HEK293T (cell line): ENCODE measurements at regions not wholly inside any gene's neighbourhood (a gene's known extent, or its start where the extent isn't known, plus 50 kb on each side); places are given as distances from the start of the nearest gene placed in this dataset.

Experiments used
- BHLHE40 ChIP-seq: fragments of 450-650 bp; IDR thresholded peaks from 2 replicates; pipeline ENCODE4 v1.6.1; 2016; ENCODE audit warnings: mild to moderate bottlenecking, moderate library complexity, borderline replicate concordance
- FOXA1 ChIP-seq: fragments of 450-650 bp; IDR thresholded peaks from 2 replicates; pipeline ENCODE4 v1.6.1; 2016; ENCODE audit warnings: mild to moderate bottlenecking
- FOXM1 ChIP-seq: fragments of 450-650 bp; IDR thresholded peaks from 2 replicates; pipeline ENCODE4 v1.6.1; 2017; ENCODE audit warnings: mild to moderate bottlenecking, borderline replicate concordance
- SP1 ChIP-seq: fragments of 450-650 bp; IDR thresholded peaks from 2 replicates; pipeline ENCODE4 v1.6.1; 2017
- SUZ12 ChIP-seq: fragments of 450-650 bp; IDR thresholded peaks from 2 replicates; pipeline ENCODE4 v1.6.1; 2016; ENCODE audit warnings: mild to moderate bottlenecking
- TARDBP ChIP-seq: fragments of 450-650 bp; IDR thresholded peaks from 2 replicates; pipeline ENCODE4 v1.6.1; 2016
- TF ChIP-seq, protein P1 (sequence below): fragments of 450-650 bp; IDR thresholded peaks from 2 replicates; pipeline ENCODE4 v1.6.1; 2016

GRCh38 chr5:44187973-44188372, 201.2 kb downstream of the FGF10 start:
- TF ChIP-seq, protein P1, sequence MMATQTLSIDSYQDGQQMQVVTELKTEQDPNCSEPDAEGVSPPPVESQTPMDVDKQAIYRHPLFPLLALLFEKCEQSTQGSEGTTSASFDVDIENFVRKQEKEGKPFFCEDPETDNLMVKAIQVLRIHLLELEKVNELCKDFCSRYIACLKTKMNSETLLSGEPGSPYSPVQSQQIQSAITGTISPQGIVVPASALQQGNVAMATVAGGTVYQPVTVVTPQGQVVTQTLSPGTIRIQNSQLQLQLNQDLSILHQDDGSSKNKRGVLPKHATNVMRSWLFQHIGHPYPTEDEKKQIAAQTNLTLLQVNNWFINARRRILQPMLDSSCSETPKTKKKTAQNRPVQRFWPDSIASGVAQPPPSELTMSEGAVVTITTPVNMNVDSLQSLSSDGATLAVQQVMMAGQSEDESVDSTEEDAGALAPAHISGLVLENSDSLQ = no peak
- TF ChIP-seq BHLHE40 = no peak
- TF ChIP-seq SP1 = no peak
- no peak for TF ChIP-seq SUZ12
- no peak for TF ChIP-seq FOXA1
- no peak for TF ChIP-seq FOXM1
- TF ChIP-seq TARDBP = no peak
